Heart left ventricle (tissue), 13 donors: ENCODE measurements at regions not wholly inside any gene's neighbourhood (a gene's known extent, or its start where the extent isn't known, plus 50 kb on each side); places are given as distances from the start of the nearest gene placed in this dataset.

ENCODE experiments used
- POLR2A ChIP-seq, 2 donors: fragments of 450-650 bp; IDR thresholded peaks; one replicate each; pipeline ENCODE4 v1.6.1; 2017; ENCODE audit warnings: antibody characterized with exemption in 2 of 2, mild to moderate bottlenecking in 2 of 2, moderate library complexity in 2 of 2
- TF ChIP-seq, protein P1 (sequence below), 12 donors: fragments of 200-600 bp; sonication (generic) in 4 of 12; IDR thresholded peaks; one replicate each; pipeline versions ENCODE4 v1.5.0 to v1.8.0; 2018 to 2022; ENCODE audit warnings: antibody characterized with exemption in 12 of 12, mild to moderate bottlenecking in 5 of 12
- donor health status: ischemic (EF 13 %, LVEDD 7.1; RV severe dilation, severe dysfunction).
- donor health status: DM: no; HTN: yes; CAD: no.
- donor health status: DM: no; HTN: no; CAD: no.
- donor health status: ischemic (EF 25% LVEDD 6.9; RV normal size, moderate dysfunction).
- donor health status: ischemic (EF 25% LVEDD 5.7; RV mildly dilated, moderate dysfunction).
- donor health status: ischemic (EF 35%, LVEDD 5.7; RV mildly dilated, moderate dysfunction).
- donor health status: nonischemic (EF 11% LVEDD 7.7; RV severe dilation, severe dysfunction).
- donor health status: DM: yes; HTN: yes; CAD: no.
- donor health status: PGD.
- donor health status: ischemic (EF 29% LVEDD 5.4; RV normal size, mild dysfunction).
- donor health status: nonischemic (EF 23%, LVEDD 6.1; RV moderate dilation, normal function).

DNA sequence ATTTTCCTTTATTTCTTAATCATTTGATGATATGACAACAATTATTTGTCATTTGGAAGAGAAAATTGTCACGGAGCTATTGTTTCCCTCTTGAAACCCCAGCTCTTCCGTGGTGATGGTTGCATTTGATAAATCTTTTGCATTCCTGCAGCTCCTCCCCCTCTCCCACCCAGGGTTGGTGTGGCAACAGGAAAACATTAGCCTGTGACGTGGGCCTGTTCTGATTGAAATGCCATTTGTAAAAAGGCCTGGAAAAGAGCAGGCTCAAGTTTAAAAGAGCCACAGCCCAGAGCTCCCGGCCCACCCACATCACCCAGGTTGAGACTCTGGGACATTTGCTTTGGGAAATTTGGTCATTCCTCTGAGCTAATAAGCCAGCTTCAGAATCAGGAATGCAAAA, 282.5 kb downstream of the RPLP1 start:
- TF ChIP-seq, protein P1, sequence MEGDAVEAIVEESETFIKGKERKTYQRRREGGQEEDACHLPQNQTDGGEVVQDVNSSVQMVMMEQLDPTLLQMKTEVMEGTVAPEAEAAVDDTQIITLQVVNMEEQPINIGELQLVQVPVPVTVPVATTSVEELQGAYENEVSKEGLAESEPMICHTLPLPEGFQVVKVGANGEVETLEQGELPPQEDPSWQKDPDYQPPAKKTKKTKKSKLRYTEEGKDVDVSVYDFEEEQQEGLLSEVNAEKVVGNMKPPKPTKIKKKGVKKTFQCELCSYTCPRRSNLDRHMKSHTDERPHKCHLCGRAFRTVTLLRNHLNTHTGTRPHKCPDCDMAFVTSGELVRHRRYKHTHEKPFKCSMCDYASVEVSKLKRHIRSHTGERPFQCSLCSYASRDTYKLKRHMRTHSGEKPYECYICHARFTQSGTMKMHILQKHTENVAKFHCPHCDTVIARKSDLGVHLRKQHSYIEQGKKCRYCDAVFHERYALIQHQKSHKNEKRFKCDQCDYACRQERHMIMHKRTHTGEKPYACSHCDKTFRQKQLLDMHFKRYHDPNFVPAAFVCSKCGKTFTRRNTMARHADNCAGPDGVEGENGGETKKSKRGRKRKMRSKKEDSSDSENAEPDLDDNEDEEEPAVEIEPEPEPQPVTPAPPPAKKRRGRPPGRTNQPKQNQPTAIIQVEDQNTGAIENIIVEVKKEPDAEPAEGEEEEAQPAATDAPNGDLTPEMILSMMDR (IDR thresholded peaks at IDR 0.05) = no peak
- no peak for TF ChIP-seq POLR2A (IDR thresholded peaks at IDR 0.05)
